SK-N-MC (cell line): ENCODE measurements at regions not wholly inside any gene's neighbourhood (a gene's known extent, or its start where the extent isn't known, plus 50 kb on each side); places are given as distances from the start of the nearest gene placed in this dataset.

Experiments used
- EZH2 ChIP-seq: fragments of 200-600 bp; sonication (generic); IDR thresholded peaks from one replicate; pipeline ENCODE4 v1.6.1; 2017; ENCODE audit warnings: antibody characterized with exemption
- POLR2AphosphoS5 ChIP-seq: IDR thresholded peaks from 2 replicates; pipeline ENCODE4 v1.6.1; 2012; ENCODE audit warnings: mild to moderate bottlenecking, low read depth, low read length, borderline replicate concordance

GRCh38 chr4:117907646-117908045 is 126.6 kb upstream of the NDST3 start:
- TF ChIP-seq EZH2 (no peak), POLR2AphosphoS5 (no peak)
